ENCODE measurements at regions not wholly inside any gene's neighbourhood (a gene's known extent, or its start where the extent isn't known, plus 50 kb on each side); places are given as distances from the start of the nearest gene placed in this dataset.
"Not testable (repeated sequence)": the region's sequence is repeated elsewhere in the genome, so short reads cannot be mapped to it uniquely, and the experiment has no call there.

DNA sequence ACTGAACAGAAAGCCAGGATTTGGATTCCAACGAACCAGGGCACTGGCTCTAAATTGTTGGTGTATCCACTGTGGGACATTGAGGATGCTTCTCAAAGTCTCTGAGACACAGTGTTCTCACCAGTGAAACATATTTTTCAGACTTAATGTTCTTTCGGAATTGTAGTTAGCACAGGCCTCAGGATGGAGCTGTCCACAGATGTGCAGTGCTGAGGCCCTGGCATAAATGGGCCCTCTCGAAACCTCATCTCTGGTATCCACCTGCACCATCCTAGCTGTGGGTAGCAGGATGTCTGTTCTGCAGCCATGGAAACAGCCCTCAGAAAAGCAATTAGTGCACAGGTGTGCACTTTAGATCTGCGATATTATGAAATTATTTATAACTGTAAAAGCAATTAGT lies 656.8 kb downstream of the TBC1D22A start:
- no peak for DNase-seq (ENCODE audit: low spot score)

GRCh38 chr22:47417699-47418098 lies 655.2 kb downstream of the TBC1D22A start:
- no peak for DNase-seq (ENCODE audit: low spot score)

DNA sequence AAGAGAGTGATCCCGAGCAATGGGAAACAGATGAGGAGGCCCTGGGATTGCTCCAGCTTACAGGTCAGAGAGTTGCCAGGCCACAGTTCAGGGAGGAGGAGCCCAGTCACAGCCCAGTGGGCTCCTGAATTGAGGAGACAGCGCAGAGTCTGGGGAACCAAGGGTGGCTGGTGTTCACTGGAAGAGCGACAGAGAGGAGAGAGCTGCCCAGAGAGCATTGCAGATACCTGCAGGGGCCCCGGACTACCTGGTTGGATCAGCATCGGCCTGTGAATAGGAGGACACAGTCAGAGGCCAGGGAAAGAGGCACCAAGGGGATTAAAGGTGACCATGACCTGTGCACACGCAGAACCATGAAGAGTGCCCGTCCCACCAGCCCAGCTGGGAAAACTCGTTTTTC lies 648.6 kb downstream of the TBC1D22A start:
- DNase-seq (ENCODE audit: low spot score): no peak

DNA sequence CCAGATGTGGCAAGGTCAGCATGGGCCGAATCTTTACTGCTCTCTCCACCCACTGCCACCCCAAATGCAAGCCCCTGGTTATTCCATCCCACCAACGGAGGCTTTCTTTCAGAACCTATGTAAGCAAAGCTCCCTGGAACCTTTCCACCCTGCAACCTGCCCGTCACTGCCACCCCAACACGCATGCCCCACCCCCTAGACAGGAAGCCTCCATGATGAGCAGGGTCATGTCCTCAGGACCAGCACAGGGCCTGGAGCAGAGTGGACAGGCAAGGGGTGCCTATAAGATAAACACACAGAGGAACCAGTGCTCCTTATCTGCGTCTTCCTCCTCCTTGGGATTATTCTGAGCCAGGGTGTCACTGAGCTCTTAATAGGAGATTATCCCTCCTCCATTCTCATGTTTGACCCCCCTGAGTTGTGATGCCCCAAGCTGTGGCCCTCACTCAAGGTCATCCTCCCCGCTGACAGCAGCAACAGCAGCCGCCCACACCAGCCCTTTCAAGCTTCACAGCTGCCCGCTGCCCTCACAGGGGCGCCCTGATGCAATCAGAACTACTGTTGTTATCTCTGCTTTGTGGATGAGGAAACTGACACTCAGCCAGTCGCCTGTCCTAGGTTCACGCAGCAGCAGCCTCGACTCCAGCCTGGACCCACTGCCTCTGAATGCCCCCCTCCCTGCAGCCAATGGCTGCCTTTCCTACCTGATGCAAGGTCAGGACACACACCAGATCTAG lies 647.3 kb downstream of the TBC1D22A start:
- no peak for DNase-seq (ENCODE audit: low spot score)

DNA sequence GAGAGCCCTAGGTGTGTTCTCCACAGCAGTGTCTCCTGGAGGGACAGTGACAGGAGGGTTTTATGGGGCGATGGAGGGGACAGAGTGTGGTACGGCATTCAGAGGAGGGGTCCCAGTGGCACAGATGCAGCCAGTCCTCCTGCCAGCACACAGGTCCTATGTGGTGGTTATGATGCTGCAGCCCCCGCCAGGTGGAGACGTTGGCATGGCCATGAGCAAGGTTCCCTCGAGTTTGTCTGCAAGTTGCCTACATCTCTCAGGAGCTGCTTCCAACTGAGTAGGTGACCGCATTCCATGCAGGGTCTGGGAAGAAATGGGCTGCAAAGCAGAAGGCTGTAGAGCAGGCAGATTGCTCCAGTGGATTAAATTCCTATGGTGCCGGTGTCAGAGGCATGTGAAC lies 646.0 kb downstream of the TBC1D22A start:
- no peak for DNase-seq (ENCODE audit: low spot score)

DNA sequence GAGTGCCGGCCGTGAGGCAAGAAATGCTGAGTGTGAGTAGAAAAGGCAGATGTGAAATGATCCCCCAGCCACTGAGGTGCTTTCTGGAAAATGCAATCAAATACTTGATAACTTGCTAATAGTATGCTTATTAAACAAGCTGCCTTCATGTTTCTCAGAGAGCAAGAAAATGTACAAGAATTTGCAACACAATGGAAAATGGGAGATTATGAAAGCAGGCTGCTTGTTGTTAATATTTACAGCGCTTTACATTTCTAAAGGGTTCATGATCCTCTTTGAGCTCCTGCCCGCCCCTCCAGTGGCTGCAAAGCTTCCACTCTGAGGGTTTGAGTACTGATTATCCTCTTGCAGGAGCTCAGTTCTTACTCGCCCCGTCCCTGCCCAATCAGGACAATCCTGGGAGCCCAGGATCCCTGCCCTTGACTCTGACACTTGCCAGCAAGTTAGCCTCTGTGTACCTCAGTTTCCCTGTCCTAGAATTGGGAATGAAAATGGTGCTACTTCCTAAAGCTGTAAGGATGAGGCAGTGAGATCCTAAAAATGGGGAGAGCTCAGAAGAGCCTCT lies 645.1 kb downstream of the TBC1D22A start:
- no peak for DNase-seq (ENCODE audit: low spot score)

GRCh38 chr22:47406896-47407295 lies 644.4 kb downstream of the TBC1D22A start:
- no peak for DNase-seq (ENCODE audit: low spot score)

GRCh38 chr22:47406180-47406834 lies 643.9 kb downstream of the TBC1D22A start:
- no peak for DNase-seq (ENCODE audit: low spot score)

DNA sequence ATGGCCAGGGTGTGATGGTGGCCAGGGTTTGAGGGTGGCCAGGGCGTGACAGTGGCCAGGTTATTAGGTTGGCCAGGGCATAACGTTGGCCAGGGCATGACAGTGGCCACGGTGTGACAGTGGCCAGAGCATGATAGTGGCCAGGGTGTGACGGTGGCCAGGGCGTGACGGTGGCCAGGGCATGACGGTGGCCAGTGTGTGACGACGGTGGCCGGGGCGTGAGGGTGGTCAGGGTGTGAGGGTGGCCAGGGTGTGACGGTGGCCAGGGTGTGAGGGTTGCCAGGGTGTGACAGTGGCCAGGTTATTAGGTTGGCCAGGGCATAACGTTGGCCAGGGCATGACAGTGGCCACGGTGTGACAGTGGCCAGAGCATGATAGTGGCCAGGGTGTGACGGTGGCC lies 642.8 kb downstream of the TBC1D22A start:
- not testable (repeated sequence) for DNase-seq (ENCODE audit: low spot score)

- no peak for DNase-seq (ENCODE audit: low spot score)
Observed at GRCh38 chr22:47402876-47403525, 640.6 kb downstream of the TBC1D22A start.

- DNase-seq (ENCODE audit: low spot score): no peak
Observed at GRCh38 chr22:47401976-47402770, 639.7 kb downstream of the TBC1D22A start.

DNA sequence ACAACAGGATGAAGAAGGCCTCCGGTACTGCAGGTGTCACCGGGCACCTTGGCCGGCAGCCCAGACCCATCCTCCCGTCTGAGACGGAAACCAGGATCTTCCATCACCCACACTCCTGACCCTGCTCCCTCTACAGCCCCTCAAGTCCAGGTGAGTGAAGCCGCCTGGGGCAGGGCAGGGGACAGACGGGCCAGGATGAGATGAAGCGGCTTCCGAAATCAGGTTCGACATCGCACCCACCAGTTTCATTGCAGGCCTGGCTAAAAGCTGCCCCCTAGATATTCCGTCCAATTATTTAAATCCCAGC lies 639.1 kb downstream of the TBC1D22A start:
- no peak for DNase-seq (ENCODE audit: low spot score)

GRCh38 chr22:47400701-47401591 lies 638.5 kb downstream of the TBC1D22A start:
- DNase-seq (ENCODE audit: low spot score): no peak

DNA sequence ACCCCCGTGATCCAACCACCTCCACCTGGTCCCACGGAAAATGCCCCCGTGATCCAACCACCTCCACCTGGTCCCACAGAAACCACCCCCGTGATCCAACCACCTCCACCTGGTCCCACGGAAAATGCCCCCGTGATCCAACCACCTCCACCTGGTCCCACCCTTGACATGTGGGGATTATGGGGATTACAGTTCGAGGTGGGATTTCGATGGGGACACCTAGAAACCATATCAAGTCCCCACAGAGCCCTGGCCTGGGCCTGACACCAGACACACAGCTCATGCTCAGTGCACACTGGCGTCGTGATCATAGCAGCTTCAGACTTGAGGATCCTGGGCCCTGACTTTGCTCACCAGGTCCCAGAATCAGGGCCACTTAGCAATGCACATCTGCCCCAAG lies 637.7 kb downstream of the TBC1D22A start:
- not testable (repeated sequence) for DNase-seq (ENCODE audit: low spot score)

GRCh38 chr22:47398921-47399790 lies 636.7 kb downstream of the TBC1D22A start:
- DNase-seq (ENCODE audit: low spot score): no peak

DNA sequence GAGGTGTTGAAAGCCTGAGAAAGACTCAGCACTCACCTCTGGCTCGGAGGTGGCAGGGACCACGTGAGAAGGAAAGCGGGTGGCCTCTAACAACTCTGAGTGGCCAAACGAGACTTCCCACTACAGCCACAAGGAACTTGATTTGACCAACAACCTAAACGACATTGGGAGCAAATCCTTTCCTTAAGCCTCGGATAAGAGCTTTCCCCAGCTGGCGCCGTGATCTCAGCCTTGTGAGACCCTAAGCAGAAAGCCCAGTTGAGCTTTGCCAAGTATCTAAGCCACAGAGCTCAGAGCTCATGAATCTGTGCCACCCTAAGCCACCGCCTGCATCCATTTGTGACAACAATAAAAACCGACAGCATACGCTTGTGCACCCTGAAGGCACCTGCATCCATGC lies 636.0 kb downstream of the TBC1D22A start:
- DNase-seq (ENCODE audit: low spot score): no peak

DNA sequence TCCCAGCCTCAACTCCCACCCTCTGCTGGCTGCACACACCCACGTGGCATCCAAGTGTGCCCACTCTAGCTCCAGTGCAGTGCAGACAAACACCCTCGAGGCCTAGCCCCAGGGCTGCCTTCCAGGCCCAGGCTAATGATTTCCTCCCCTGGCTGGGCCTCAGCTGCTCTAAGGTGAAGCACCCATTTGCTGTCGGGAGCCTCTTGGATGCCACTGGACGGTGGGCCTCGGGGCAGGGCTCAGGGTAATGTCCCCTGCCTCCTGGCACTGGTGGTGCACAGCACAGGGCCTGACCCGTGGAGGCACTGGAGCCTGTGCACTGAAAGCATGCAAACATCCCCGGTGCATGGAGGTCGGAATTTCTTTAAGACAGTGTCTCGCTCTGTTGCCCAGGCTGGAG lies 635.2 kb downstream of the TBC1D22A start:
- DNase-seq (ENCODE audit: low spot score): no peak

DNA sequence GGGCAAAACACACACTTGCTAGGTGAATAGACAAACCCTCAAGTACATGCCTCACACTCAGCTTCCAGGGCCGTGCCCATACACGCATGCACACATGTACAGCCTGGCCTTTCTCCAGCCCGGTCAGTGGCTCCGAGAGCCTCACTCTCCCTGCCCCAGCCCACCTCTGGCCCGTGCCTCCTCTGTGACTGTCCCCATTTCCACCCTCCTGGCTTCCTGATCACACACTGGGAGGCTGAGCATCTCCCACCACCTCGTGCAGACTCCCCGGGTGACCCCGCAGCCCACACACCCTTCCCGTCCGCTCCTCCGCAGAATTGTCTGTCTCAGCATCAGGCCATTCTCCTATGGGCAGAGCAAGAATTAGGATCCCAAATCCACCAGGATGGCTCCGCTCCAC lies 634.1 kb downstream of the TBC1D22A start:
- DNase-seq (ENCODE audit: low spot score): no peak

DNA sequence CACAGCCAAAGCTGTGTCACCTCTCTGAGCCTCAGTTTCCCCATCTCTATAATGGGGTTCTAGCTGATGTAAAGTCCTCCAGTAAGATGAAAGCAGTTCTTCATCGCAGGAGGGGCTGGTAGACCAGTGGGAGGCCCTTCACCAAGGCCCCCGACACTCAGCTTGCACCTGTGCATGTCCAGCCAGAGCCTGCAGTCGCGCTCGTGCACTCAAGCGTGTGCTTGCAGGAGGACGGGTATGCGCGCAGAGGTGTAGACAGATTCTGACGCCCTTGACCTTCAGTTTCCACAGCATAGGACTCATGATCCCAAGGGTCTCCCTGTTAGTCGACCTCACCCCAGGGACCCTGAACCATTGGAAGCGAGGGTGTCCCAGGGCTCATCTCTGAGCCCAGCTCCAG lies 633.7 kb downstream of the TBC1D22A start:
- no peak for DNase-seq (ENCODE audit: low spot score)

GRCh38 chr22:47395481-47395880 lies 633.0 kb downstream of the TBC1D22A start:
- no peak for DNase-seq (ENCODE audit: low spot score)
